GM10266 (cell line): ENCODE measurements at regions not wholly inside any gene's neighbourhood (a gene's known extent, or its start where the extent isn't known, plus 50 kb on each side); places are given as distances from the start of the nearest gene placed in this dataset.

ENCODE experiments used
- DNase-seq: peaks from one replicate; pipeline ENCODE4 v3.0.0; 2012; ENCODE audit errors: extremely low spot score
- CTCF ChIP-seq: IDR thresholded peaks from 2 replicates; pipeline ENCODE4 v1.5.1; 2012; ENCODE audit warnings: mild to moderate bottlenecking, low read depth; ENCODE audit not compliant: control insufficient read depth, insufficient read depth; ENCODE audit errors: missing control alignments

DNA sequence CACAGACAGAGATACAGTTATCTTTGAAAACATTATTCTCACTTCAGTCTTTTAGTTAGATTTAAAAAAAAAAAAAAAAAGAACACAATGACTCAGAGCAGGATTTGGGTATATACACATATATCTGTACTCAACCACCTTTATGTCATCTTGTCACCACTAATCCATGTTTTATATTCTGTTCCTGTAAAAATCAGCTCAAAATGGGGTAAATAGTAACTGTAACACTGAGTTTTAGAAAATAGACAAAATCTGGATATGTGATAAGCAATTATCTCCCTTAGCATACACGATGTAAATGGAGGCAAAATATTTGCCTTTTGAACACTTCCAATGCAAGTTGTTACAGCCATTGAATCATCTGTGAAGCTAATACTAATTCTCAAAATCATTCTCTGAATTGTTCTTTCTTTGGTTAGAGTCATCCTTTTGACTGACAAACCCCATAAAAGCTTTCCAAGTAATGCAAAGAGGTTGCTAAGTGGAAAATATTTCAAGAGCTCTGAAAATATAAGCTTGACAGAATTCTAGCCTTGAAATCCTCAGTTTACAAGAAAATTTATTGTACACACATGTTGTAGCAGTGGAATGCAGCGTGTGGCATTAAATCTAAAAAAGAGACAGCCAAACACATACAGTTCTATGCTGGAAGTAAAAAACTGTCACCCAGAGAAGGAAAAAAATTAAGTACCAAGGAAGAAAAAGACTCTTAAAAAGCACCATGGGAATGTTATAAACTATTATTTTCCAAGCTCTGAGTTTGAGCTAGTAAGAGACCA lies 502.2 kb upstream of the PHF14 start:
- no peak for TF ChIP-seq CTCF

DNA sequence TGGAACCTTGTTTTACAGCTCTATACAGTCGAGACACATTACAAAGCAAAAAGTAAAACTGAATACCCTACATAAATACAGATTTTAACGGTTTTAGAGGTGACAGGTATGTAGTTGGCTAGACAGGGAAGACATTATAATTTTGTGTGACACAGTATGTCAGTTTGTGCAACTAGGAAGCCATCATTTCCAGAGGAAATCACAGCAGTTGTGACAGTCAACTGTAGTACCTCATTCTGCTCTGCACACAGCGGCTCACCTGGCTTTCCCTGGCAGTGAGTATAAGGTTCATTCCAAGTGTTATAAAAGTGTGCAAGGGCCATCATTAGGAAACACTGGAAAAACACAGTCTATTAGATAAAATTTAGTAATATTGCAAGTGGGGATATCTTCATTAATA lies 501.6 kb upstream of the PHF14 start:
- DNase-seq, result no peak
- no peak for TF ChIP-seq CTCF

More for the DNA sequence above, 502.2 kb upstream of the PHF14 start:
- DNase-seq, result no peak

GRCh38 chr7:10473569-10473968 lies 500.1 kb upstream of the PHF14 start:
- no peak for TF ChIP-seq CTCF
- DNase-seq, result no peak

DNA sequence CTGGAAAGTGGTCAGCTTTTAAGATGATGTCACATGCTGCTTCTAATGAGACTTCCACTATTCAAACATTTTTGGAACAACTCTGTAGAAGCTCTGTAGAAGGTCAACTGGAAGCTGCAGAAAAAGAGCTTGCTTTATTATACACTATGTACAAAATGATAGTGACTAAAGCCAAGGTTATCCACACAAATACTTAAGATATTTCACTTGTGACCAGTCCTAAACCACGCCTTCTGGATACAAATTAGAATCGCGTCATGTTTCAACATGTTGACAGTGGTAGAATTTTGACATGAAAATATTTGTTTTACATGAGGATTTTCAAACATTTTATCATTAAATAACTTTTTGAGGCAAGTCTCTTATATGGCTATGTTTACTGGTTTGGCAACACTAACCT lies 499.6 kb upstream of the PHF14 start:
- no peak for DNase-seq
- no peak for TF ChIP-seq CTCF

- no peak for DNase-seq
- TF ChIP-seq CTCF, result no peak
Measured at GRCh38 chr7:10475940-10476641, 497.6 kb upstream of the PHF14 start.

- DNase-seq, result no peak
- no peak for TF ChIP-seq CTCF
Measured at GRCh38 chr7:10476642-10477041, 497.0 kb upstream of the PHF14 start.

- no peak for DNase-seq
- TF ChIP-seq CTCF, result no peak
Measured at GRCh38 chr7:10483671-10484070, 490.0 kb upstream of the PHF14 start.
